ENCODE measurements at regions not wholly inside any gene's neighbourhood (a gene's known extent, or its start where the extent isn't known, plus 50 kb on each side); places are given as distances from the start of the nearest gene placed in this dataset.

GRCh38 chr1:191306916-191307315 lies 829.3 kb upstream of the BRINP3 start:
- H3K4me1 Mint-ChIP-seq (ENCODE audit: low read depth), result no peaks in the 10 kb centered on the region
- TF ChIP-seq, protein P1, sequence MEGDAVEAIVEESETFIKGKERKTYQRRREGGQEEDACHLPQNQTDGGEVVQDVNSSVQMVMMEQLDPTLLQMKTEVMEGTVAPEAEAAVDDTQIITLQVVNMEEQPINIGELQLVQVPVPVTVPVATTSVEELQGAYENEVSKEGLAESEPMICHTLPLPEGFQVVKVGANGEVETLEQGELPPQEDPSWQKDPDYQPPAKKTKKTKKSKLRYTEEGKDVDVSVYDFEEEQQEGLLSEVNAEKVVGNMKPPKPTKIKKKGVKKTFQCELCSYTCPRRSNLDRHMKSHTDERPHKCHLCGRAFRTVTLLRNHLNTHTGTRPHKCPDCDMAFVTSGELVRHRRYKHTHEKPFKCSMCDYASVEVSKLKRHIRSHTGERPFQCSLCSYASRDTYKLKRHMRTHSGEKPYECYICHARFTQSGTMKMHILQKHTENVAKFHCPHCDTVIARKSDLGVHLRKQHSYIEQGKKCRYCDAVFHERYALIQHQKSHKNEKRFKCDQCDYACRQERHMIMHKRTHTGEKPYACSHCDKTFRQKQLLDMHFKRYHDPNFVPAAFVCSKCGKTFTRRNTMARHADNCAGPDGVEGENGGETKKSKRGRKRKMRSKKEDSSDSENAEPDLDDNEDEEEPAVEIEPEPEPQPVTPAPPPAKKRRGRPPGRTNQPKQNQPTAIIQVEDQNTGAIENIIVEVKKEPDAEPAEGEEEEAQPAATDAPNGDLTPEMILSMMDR (IDR thresholded peaks at IDR 0.05), result no peak
- peaks cover 23% of the 10 kb centered on the region for H3K9me3 Mint-ChIP-seq
- no peaks in the 10 kb centered on the region for H3K36me3 Mint-ChIP-seq (ENCODE audit: low read depth)
- H3K27ac Mint-ChIP-seq, result no peak overlapping the region
- no peaks in the 10 kb centered on the region for H3K27me3 Mint-ChIP-seq (ENCODE audit: insufficient read depth)
- H3K4me3 Mint-ChIP-seq, result no peak overlapping the region
- no peak for DNase-seq

DNA sequence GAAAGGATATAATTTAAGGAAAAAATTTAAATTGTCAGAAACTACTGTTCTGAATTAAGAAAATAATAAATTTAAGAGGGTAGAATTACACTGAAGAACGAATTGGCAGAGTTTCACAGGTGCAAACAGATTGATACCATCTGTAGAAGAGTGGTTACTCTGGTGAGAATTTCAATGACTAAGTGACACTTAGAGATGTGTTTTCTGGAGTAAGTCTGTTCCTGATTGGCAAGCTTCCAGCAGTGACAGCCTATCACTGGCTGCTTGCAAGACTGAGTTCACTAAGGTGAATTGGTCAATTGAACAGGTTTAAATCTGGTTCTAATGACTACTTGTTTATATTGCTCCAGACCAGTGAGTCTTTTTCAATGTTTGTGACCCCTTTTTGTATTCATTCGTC lies 838.2 kb upstream of the RGS18 start:
- no peaks in the 10 kb centered on the region for H3K4me1 Mint-ChIP-seq (ENCODE audit: low read depth)
- no peak for DNase-seq
- H3K4me3 Mint-ChIP-seq, result no peak overlapping the region
- peaks cover 4% of the 10 kb centered on the region for H3K9me3 Mint-ChIP-seq
- H3K27me3 Mint-ChIP-seq (ENCODE audit: insufficient read depth), result no peaks in the 10 kb centered on the region
- TF ChIP-seq, protein P1 (IDR thresholded peaks at IDR 0.05), result no peak
- H3K27ac Mint-ChIP-seq, result no peak overlapping the region
- H3K36me3 Mint-ChIP-seq (ENCODE audit: low read depth), result no peaks in the 10 kb centered on the region

DNA sequence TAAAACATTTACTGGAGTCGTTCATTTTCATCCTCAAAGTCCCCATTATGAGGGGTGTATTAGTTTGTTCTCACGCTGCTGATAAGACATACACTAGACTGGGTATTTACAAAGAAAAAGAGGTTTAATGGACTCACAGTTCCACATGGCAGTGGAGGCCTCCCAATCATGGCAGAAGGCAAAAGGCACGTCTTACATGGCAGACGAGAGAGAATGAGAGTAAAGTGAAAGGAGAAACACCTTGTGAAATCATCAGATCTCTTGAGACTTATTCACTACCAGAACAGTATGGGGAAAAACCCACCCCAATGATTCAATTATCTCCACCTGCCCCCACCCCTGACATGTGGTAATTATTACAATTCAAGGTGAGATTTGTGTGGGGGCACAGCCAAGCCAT lies 830.4 kb upstream of the RGS18 start:
- H3K4me3 Mint-ChIP-seq, result no peak overlapping the region
- no peaks in the 10 kb centered on the region for H3K27me3 Mint-ChIP-seq (ENCODE audit: insufficient read depth)
- TF ChIP-seq, protein P1 (IDR thresholded peaks at IDR 0.05), result no peak

DNA sequence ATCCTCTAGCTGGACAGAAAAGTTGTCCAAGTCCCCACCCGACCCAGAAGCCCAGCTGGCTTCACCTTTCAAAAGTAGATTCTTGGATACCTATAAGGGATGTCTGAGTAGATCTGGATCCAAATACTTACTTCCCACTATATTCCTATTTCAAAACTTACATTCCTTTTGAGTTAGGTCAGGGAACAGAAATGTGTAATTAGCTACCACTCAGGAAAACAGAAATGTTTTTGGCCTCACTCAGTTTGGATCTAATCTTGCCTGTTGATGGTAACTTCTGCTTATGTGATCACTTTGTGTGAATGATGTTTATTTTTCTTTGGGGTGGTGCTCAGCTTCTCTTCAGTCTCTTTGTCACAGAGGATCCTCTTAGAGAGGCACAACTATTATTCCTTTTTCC lies 814.4 kb upstream of the RGS18 start:
- no peak for DNase-seq
- H3K27me3 Mint-ChIP-seq (ENCODE audit: insufficient read depth), result no peaks in the 10 kb centered on the region
- H3K4me1 Mint-ChIP-seq (ENCODE audit: low read depth), result no peaks in the 10 kb centered on the region
- H3K4me3 Mint-ChIP-seq, result no peak overlapping the region
- H3K27ac Mint-ChIP-seq, result no peak overlapping the region
- TF ChIP-seq, protein P1 (IDR thresholded peaks at IDR 0.05), result no peak
- H3K9me3 Mint-ChIP-seq, result peaks cover 31% of the 10 kb centered on the region
- H3K36me3 Mint-ChIP-seq (ENCODE audit: low read depth), result 0 out of 2 replicates have a peak, but pooled peaks cover 4% of the 10 kb centered on the region

More for the DNA sequence above, 830.4 kb upstream of the RGS18 start:
- DNase-seq, result no peak
- Mint-ChIP-seq H3K9me3 (peaks cover 6% of the 10 kb centered on the region; the same call in 1 of the 2 replicates), H3K4me1 (ENCODE audit: low read depth) (no peaks in the 10 kb centered on the region), H3K36me3 (ENCODE audit: low read depth) (no peaks in the 10 kb centered on the region), H3K27ac (no peak overlapping the region)

GRCh38 chr1:191346381-191346780 lies 811.9 kb upstream of the RGS18 start:
- no peaks in the 10 kb centered on the region for H3K27me3 Mint-ChIP-seq (ENCODE audit: insufficient read depth)
- no peaks in the 10 kb centered on the region for H3K4me1 Mint-ChIP-seq (ENCODE audit: low read depth)
- 0 out of 2 replicates have a peak, but pooled peaks cover 4% of the 10 kb centered on the region for H3K36me3 Mint-ChIP-seq (ENCODE audit: low read depth)
- no peak overlapping the region for H3K4me3 Mint-ChIP-seq
- TF ChIP-seq, protein P1 (IDR thresholded peaks at IDR 0.05), result no peak
- no peak overlapping the region for H3K27ac Mint-ChIP-seq
- H3K9me3 Mint-ChIP-seq, result peaks cover 34% of the 10 kb centered on the region
- no peak for DNase-seq

GRCh38 chr1:191348328-191348727 lies 809.9 kb upstream of the RGS18 start:
- DNase-seq, result no peak
- no peaks in the 10 kb centered on the region for H3K27me3 Mint-ChIP-seq (ENCODE audit: insufficient read depth)
- 0 out of 2 replicates have a peak, but pooled peaks cover 4% of the 10 kb centered on the region for H3K36me3 Mint-ChIP-seq (ENCODE audit: low read depth)
- H3K4me3 Mint-ChIP-seq, result no peak overlapping the region
- peaks cover 35% of the 10 kb centered on the region for H3K9me3 Mint-ChIP-seq
- H3K27ac Mint-ChIP-seq, result no peak overlapping the region
- TF ChIP-seq, protein P1 (IDR thresholded peaks at IDR 0.05), result no peak
- H3K4me1 Mint-ChIP-seq (ENCODE audit: low read depth), result no peaks in the 10 kb centered on the region
